ENCODE measurements at regions not wholly inside any gene's neighbourhood (a gene's known extent, or its start where the extent isn't known, plus 50 kb on each side); places are given as distances from the start of the nearest gene placed in this dataset.

- H2AK5ac ChIP-seq (ENCODE audit: low read length), result no peak overlapping the region
- H3K4me3 ChIP-seq (ENCODE audit: low read length), result no peak overlapping the region
- H3K27me3 ChIP-seq (ENCODE audit: insufficient read depth, low read length, poor library complexity), result no peaks in the 10 kb centered on the region
- H3K79me1 ChIP-seq (ENCODE audit: low read length), result no peaks in the 10 kb centered on the region
- H2BK5ac ChIP-seq (ENCODE audit: low read length), result no peak overlapping the region
- no peaks in the 10 kb centered on the region for H3K36me3 ChIP-seq (ENCODE audit: control insufficient read depth, insufficient read depth, low read length)
- H4K5ac ChIP-seq (ENCODE audit: low read length), result no peak overlapping the region
- no peak overlapping the region for H3K27ac ChIP-seq (ENCODE audit: low read depth, low read length)
- H3K79me2 ChIP-seq (ENCODE audit: control insufficient read depth, insufficient read depth, low read length), result no peaks in the 10 kb centered on the region
- no peak overlapping the region for H2BK120ac ChIP-seq (ENCODE audit: low read depth, low read length)
- DNase-seq, result no peak
- WGBS (ENCODE audit: extremely low coverage, insufficient coverage, low lambda C conversion rate), result no CpG with 5 or more reads among the region's 4 CpGs
- H3K4me1 ChIP-seq (ENCODE audit: control insufficient read depth, low read depth, low read length), result peaks cover 2% of the 10 kb centered on the region
- H3K4me2 ChIP-seq (ENCODE audit: low read length), result no peak overlapping the region
- H3K9ac ChIP-seq (ENCODE audit: low read length), result no peak overlapping the region
- H3K56ac ChIP-seq (ENCODE audit: low read length), result no peak overlapping the region
- no peak overlapping the region for H3K23ac ChIP-seq (ENCODE audit: low read length)
- no peak overlapping the region for H2BK15ac ChIP-seq (replicated peaks; ENCODE audit: low read depth)
- no peak overlapping the region for H4K8ac ChIP-seq (ENCODE audit: low read depth, low read length)
- H3K18ac ChIP-seq (ENCODE audit: low read length), result no peak overlapping the region
- no peak overlapping the region for H3K4ac ChIP-seq (ENCODE audit: low read depth, low read length)
Measured at GRCh38 chr1:229076195-229076594, 194.7 kb upstream of the RAB4A start.

DNA sequence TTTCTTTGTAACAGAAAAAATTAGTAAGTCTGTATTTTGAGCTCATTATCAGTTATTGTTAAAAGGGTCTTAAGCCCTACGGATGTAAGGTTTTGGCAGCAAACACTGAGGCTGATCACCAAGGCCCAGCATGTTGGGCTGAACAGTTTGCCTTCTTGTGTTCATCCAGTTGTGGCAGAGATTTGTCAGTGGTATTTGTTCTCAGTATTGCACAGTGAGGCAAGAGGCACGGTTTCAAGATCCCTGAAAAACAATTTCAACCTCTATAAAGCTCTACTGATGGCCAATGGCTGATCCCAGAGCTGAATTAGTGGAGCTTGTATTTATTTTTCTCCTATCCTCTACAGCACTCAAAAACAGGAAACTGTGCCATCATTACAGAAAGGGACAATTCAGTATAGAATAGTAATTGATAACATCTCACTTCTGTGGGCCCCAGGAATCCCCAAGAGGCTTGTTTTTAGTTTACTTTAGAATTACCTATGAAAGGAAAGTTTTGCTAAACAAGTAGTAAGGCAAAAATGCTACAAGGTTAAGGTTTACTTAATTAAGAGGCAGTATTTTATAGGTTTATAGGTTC is 191.8 kb upstream of the RAB4A start:
- no peaks in the 10 kb centered on the region for H3K79me2 ChIP-seq (ENCODE audit: control insufficient read depth, insufficient read depth, low read length)
- H2BK5ac ChIP-seq (ENCODE audit: low read length), result no peak overlapping the region
- no peak overlapping the region for H3K4me2 ChIP-seq (ENCODE audit: low read length)
- no peaks in the 10 kb centered on the region for H3K27me3 ChIP-seq (ENCODE audit: insufficient read depth, low read length, poor library complexity)
- H2AK5ac ChIP-seq (ENCODE audit: low read length), result no peak overlapping the region
- H3K4me3 ChIP-seq (ENCODE audit: low read length), result no peak overlapping the region
- no CpG with 5 or more reads among the region's 2 CpGs for WGBS (ENCODE audit: extremely low coverage, insufficient coverage, low lambda C conversion rate)
- H3K18ac ChIP-seq (ENCODE audit: low read length), result no peak overlapping the region
- H4K5ac ChIP-seq (ENCODE audit: low read length), result no peak overlapping the region
- H3K27ac ChIP-seq (ENCODE audit: low read depth, low read length), result no peak overlapping the region
- H3K79me1 ChIP-seq (ENCODE audit: low read length), result no peaks in the 10 kb centered on the region
- H3K56ac ChIP-seq (ENCODE audit: low read length), result no peak overlapping the region
- peaks cover 2% of the 10 kb centered on the region for H3K4me1 ChIP-seq (ENCODE audit: control insufficient read depth, low read depth, low read length)
- no peak overlapping the region for H4K8ac ChIP-seq (ENCODE audit: low read depth, low read length)
- no peak overlapping the region for H3K4ac ChIP-seq (ENCODE audit: low read depth, low read length)
- no peak overlapping the region for H2BK15ac ChIP-seq (replicated peaks; ENCODE audit: low read depth)
- no peak for DNase-seq
- no peaks in the 10 kb centered on the region for H3K36me3 ChIP-seq (ENCODE audit: control insufficient read depth, insufficient read depth, low read length)
- H2BK120ac ChIP-seq (ENCODE audit: low read depth, low read length), result no peak overlapping the region
- no peak overlapping the region for H3K23ac ChIP-seq (ENCODE audit: low read length)
- no peak overlapping the region for H3K9ac ChIP-seq (ENCODE audit: low read length)

GRCh38 chr1:229080361-229080760 is 190.6 kb upstream of the RAB4A start:
- Histone ChIP-seq H3K27ac (ENCODE audit: low read depth, low read length) (no peak overlapping the region), H3K79me2 (ENCODE audit: control insufficient read depth, insufficient read depth, low read length) (no peaks in the 10 kb centered on the region), H3K36me3 (ENCODE audit: control insufficient read depth, insufficient read depth, low read length) (no peaks in the 10 kb centered on the region), H3K27me3 (ENCODE audit: insufficient read depth, low read length, poor library complexity) (no peaks in the 10 kb centered on the region), H3K4me2 (ENCODE audit: low read length) (no peak overlapping the region), H2BK15ac (replicated peaks; ENCODE audit: low read depth) (no peak overlapping the region), H3K23ac (ENCODE audit: low read length) (no peak overlapping the region), H4K8ac (ENCODE audit: low read depth, low read length) (no peak overlapping the region), H3K18ac (ENCODE audit: low read length) (no peak overlapping the region), H3K79me1 (ENCODE audit: low read length) (no peaks in the 10 kb centered on the region), H3K4me3 (ENCODE audit: low read length) (no peak overlapping the region), H2AK5ac (ENCODE audit: low read length) (no peak overlapping the region), H3K9ac (ENCODE audit: low read length) (no peak overlapping the region), H3K4ac (ENCODE audit: low read depth, low read length) (no peak overlapping the region), H3K56ac (ENCODE audit: low read length) (no peak overlapping the region), H3K4me1 (ENCODE audit: control insufficient read depth, low read depth, low read length) (no peaks in the 10 kb centered on the region), H2BK120ac (ENCODE audit: low read depth, low read length) (no peak overlapping the region), H4K5ac (ENCODE audit: low read length) (no peak overlapping the region), H2BK5ac (ENCODE audit: low read length) (no peak overlapping the region)
- WGBS (ENCODE audit: extremely low coverage, insufficient coverage, low lambda C conversion rate), result no CpG with 5 or more reads among the region's 2 CpGs
- no peak for DNase-seq

GRCh38 chr1:229085291-229085690 is 185.6 kb upstream of the RAB4A start:
- Histone ChIP-seq H3K79me2 (ENCODE audit: control insufficient read depth, insufficient read depth, low read length) (no peaks in the 10 kb centered on the region), H2BK120ac (ENCODE audit: low read depth, low read length) (no peak overlapping the region), H3K56ac (ENCODE audit: low read length) (no peak overlapping the region), H4K5ac (ENCODE audit: low read length) (no peak overlapping the region), H3K18ac (ENCODE audit: low read length) (no peak overlapping the region), H3K23ac (ENCODE audit: low read length) (no peak overlapping the region), H3K4me1 (ENCODE audit: control insufficient read depth, low read depth, low read length) (peaks cover 7% of the 10 kb centered on the region), H3K36me3 (ENCODE audit: control insufficient read depth, insufficient read depth, low read length) (no peaks in the 10 kb centered on the region), H3K4ac (ENCODE audit: low read depth, low read length) (no peak overlapping the region), H4K8ac (ENCODE audit: low read depth, low read length) (no peak overlapping the region), H3K4me2 (ENCODE audit: low read length) (no peak overlapping the region), H2BK5ac (ENCODE audit: low read length) (no peak overlapping the region), H3K79me1 (ENCODE audit: low read length) (no peaks in the 10 kb centered on the region), H3K27ac (ENCODE audit: low read depth, low read length) (no peak overlapping the region), H2BK15ac (replicated peaks; ENCODE audit: low read depth) (no peak overlapping the region), H3K27me3 (ENCODE audit: insufficient read depth, low read length, poor library complexity) (no peaks in the 10 kb centered on the region), H3K4me3 (ENCODE audit: low read length) (no peak overlapping the region), H3K9ac (ENCODE audit: low read length) (no peak overlapping the region), H2AK5ac (ENCODE audit: low read length) (no peak overlapping the region)
- WGBS (ENCODE audit: extremely low coverage, insufficient coverage, low lambda C conversion rate), result no CpG with 5 or more reads among the region's 1 CpG
- no peak for DNase-seq

GRCh38 chr1:229086091-229086490 is 184.8 kb upstream of the RAB4A start:
- no peak for DNase-seq
- Histone ChIP-seq H3K4ac (ENCODE audit: low read depth, low read length) (no peak overlapping the region), H3K4me3 (ENCODE audit: low read length) (no peak overlapping the region), H3K23ac (ENCODE audit: low read length) (no peak overlapping the region), H4K5ac (ENCODE audit: low read length) (no peak overlapping the region), H3K9ac (ENCODE audit: low read length) (no peak overlapping the region), H2BK5ac (ENCODE audit: low read length) (no peak overlapping the region), H2BK120ac (ENCODE audit: low read depth, low read length) (no peak overlapping the region), H3K18ac (ENCODE audit: low read length) (no peak overlapping the region), H3K36me3 (ENCODE audit: control insufficient read depth, insufficient read depth, low read length) (no peaks in the 10 kb centered on the region), H3K27ac (ENCODE audit: low read depth, low read length) (no peak overlapping the region), H3K79me2 (ENCODE audit: control insufficient read depth, insufficient read depth, low read length) (no peaks in the 10 kb centered on the region), H2BK15ac (replicated peaks; ENCODE audit: low read depth) (no peak overlapping the region), H3K27me3 (ENCODE audit: insufficient read depth, low read length, poor library complexity) (no peaks in the 10 kb centered on the region), H4K8ac (ENCODE audit: low read depth, low read length) (no peak overlapping the region), H3K4me1 (ENCODE audit: control insufficient read depth, low read depth, low read length) (peaks cover 7% of the 10 kb centered on the region), H3K4me2 (ENCODE audit: low read length) (no peak overlapping the region), H3K56ac (ENCODE audit: low read length) (no peak overlapping the region), H3K79me1 (ENCODE audit: low read length) (no peaks in the 10 kb centered on the region), H2AK5ac (ENCODE audit: low read length) (no peak overlapping the region)

DNA sequence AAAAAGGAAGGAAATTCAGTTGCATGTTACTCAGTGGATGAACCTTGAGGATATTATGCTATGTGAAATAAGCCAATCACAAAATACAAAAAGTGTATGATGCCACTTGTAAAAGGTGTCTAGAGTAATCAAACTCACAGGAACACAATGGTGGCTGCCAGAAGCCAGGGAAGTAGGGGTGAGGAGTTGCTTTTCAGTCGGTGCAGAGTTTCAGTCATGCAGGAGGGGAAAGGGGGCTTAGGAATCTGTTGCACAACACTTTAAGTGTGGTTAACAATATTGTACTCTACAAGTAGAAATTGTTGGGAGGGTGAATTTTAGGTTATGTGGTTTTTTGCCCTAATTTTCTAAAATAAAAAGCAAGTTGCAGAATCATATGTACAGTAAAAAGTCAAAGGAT is 184.2 kb upstream of the RAB4A start:
- H2BK15ac ChIP-seq (replicated peaks; ENCODE audit: low read depth), result no peak overlapping the region
- no peak overlapping the region for H3K4me2 ChIP-seq (ENCODE audit: low read length)
- no peak overlapping the region for H2BK120ac ChIP-seq (ENCODE audit: low read depth, low read length)
- H3K79me2 ChIP-seq (ENCODE audit: control insufficient read depth, insufficient read depth, low read length), result no peaks in the 10 kb centered on the region
- H4K8ac ChIP-seq (ENCODE audit: low read depth, low read length), result no peak overlapping the region
- H3K4me3 ChIP-seq (ENCODE audit: low read length), result no peak overlapping the region
- H3K4me1 ChIP-seq (ENCODE audit: control insufficient read depth, low read depth, low read length), result peaks cover 8% of the 10 kb centered on the region
- no CpG with 5 or more reads among the region's 1 CpG for WGBS (ENCODE audit: extremely low coverage, insufficient coverage, low lambda C conversion rate)
- H2AK5ac ChIP-seq (ENCODE audit: low read length), result no peak overlapping the region
- no peaks in the 10 kb centered on the region for H3K79me1 ChIP-seq (ENCODE audit: low read length)
- H3K18ac ChIP-seq (ENCODE audit: low read length), result no peak overlapping the region
- DNase-seq, result no peak
- H3K9ac ChIP-seq (ENCODE audit: low read length), result no peak overlapping the region
- no peak overlapping the region for H3K56ac ChIP-seq (ENCODE audit: low read length)
- H3K27ac ChIP-seq (ENCODE audit: low read depth, low read length), result no peak overlapping the region
- no peak overlapping the region for H2BK5ac ChIP-seq (ENCODE audit: low read length)
- no peak overlapping the region for H3K23ac ChIP-seq (ENCODE audit: low read length)
- no peak overlapping the region for H3K4ac ChIP-seq (ENCODE audit: low read depth, low read length)
- H3K27me3 ChIP-seq (ENCODE audit: insufficient read depth, low read length, poor library complexity), result no peaks in the 10 kb centered on the region
- no peak overlapping the region for H4K5ac ChIP-seq (ENCODE audit: low read length)
- H3K36me3 ChIP-seq (ENCODE audit: control insufficient read depth, insufficient read depth, low read length), result no peaks in the 10 kb centered on the region

All from mesendoderm (in vitro differentiated cells).